ENCODE measurements at regions not wholly inside any gene's neighbourhood (a gene's known extent, or its start where the extent isn't known, plus 50 kb on each side); places are given as distances from the start of the nearest gene placed in this dataset.

DNA sequence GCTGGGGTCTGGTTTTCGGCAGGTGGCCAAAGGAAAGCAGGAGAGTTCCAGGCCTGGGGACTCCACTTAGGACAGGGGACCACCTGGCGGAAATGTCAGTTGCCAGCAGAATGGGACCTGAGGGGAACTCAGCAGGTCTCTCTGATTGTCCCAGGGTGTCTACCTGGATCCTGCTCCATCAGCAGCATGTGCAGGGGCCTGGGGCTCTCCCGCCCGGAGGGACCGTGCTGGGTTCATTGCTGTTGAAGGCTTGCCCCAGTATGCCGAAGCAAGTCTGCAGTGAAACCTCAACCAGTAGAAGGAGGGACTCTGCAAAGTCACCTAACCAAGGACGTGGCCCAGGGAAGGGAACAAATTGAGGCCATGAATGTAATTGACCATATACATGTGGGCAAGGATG lies 506.5 kb upstream of the MKI67 start:
- in situ Hi-C loops (cut with MboI; ENCODE audit: low sequenced_read_pairs) = no loop called here

- in situ Hi-C loops (cut with MboI; ENCODE audit: low sequenced_read_pairs) = no loop called here
Observed at GRCh38 chr10:128633864-128634540, 507.8 kb upstream of the MKI67 start.

DNA sequence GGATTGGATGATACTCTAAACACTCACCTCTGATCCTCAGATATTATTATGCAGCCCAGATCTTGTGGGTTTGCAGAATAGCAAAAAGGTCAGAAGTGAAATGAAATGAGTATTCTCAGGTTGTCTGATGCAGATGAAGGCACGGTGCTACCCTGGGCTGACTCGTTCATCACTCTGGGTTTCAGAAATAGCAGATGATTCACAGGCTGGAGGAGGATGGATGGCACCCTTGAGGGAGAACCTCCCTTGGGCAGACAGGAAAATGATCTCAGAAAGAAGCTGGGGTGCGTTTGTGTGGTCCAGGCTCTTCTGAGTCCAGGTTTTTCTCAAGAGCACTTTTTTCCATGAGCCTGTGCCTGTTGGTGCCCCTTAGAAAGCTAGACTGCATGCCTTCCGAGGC lies 515.8 kb upstream of the MKI67 start:
- in situ Hi-C loops (cut with MboI; ENCODE audit: low sequenced_read_pairs) = no loop called here

DNA sequence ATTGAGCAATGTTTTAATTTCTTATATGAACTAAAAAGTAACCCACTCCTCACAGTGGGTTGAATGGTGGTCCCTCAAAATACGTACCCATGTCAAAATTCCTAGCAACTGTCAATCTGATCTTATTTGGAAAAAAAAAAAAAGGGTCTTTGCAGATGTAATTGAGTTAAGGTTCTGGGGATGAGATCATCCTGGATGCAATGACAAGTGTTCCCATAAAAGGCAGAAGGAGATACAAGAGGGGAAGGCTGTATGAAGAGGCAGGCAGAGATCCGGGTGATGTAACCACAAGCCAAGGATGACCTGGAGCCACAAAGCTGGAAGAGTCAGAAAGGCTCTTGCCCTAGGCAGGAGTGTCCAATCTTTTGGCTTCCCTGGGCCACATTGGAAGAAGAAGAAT lies 516.3 kb upstream of the MKI67 start:
- in situ Hi-C loops (cut with MboI; ENCODE audit: low sequenced_read_pairs) = no loop called here

- in situ Hi-C loops (cut with MboI; ENCODE audit: low sequenced_read_pairs) = no loop called here
Observed at GRCh38 chr10:128643658-128644057, 517.4 kb upstream of the MKI67 start.

GRCh38 chr10:128645486-128645885 lies 519.3 kb upstream of the MKI67 start:
- in situ Hi-C loops (cut with MboI; ENCODE audit: low sequenced_read_pairs) = no loop called here

DNA sequence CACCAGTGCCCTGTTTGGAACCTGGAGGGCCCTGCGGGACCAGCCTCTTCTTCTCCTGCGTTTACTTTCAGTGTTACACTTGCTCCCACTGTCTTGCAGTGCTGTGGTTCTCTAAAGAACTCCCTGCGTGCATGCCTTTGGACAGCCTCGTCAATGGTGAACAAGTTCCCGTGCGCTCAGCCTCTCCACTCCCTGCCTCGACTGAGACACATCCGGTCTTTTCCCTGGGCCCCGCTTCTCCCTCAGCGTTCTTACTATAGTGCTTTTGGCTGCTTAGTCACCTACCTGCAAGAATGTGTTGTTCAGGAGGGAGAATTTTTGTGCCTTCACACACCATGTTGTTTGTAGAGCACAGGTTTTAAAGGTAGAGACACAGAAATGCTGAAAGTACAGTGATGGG lies 520.7 kb upstream of the MKI67 start:
- in situ Hi-C loops (cut with MboI; ENCODE audit: low sequenced_read_pairs) = no loop called here

DNA sequence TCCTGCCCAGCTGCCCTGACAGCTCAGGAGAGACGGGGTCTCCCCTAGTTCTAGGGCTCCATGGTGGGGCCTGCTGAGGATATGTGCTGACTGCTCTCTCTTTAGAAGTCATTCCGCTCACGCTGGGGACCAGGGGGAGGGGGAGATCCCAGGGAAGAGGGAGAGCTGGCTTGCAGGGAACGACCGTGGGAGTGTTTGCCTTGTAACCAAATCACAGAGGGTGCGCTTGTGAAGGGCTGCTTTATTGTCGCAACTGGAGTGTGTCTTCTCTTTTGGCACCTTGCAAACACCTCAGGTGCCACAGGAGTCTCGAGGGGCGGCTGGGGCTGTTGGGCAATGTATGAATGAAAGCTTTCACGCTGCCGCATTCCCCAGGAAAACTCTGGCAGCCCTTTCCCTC lies 531.3 kb upstream of the MKI67 start:
- in situ Hi-C loops (cut with MboI; ENCODE audit: low sequenced_read_pairs) = no loop called here

- in situ Hi-C loops (cut with MboI; ENCODE audit: low sequenced_read_pairs) = no loop called here
Observed at GRCh38 chr10:128660726-128661125, 534.5 kb upstream of the MKI67 start.

GRCh38 chr10:128661404-128662197 lies 535.4 kb upstream of the MKI67 start:
- in situ Hi-C loops (cut with MboI; ENCODE audit: low sequenced_read_pairs) = no loop called here

- in situ Hi-C loops (cut with MboI; ENCODE audit: low sequenced_read_pairs) = no loop called here
Observed at GRCh38 chr10:128662520-128662919, 536.3 kb upstream of the MKI67 start.

DNA sequence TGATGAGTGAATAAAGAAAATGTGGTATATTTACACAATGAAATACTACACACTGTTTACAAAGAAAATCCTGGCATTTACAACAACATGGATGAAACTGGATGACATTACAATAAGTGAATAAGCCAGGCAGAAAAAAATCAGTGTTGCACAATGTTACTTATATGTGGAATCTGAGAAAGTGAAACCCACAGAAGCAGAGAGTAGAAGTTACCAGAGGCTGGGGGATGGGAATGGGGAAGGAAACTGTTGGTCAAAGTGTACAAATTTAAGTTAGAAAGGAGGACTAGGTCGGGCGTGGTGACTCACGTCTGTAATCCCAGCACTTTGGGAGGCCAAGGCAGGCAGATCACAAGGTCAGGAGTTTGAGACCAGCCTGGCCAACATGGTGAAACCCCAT lies 538.5 kb upstream of the MKI67 start:
- in situ Hi-C loops (cut with MboI; ENCODE audit: low sequenced_read_pairs) = no loop called here

- in situ Hi-C loops (cut with MboI; ENCODE audit: low sequenced_read_pairs) = no loop called here
Observed at GRCh38 chr10:128675405-128675804, 549.2 kb upstream of the MKI67 start.

DNA sequence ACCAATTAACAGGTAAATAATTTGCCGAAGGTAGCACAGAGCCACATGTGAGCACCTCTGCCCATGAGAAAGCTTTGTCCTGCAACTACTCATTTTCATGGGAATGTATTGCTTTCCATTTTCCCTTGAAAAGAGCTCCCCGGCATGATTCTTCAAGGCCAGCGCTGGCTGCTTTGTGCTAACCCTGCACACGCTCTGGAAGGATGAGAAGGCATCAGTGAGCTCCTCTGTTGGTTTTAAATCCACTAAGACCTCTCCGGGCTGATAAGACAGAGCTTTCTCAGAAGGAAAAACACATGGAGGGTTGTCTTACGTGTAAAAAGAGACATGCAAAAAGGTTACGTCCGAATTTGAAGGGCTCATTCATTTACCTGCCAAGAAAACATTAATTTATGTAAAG lies 553.9 kb upstream of the MKI67 start:
- in situ Hi-C loops (cut with MboI; ENCODE audit: low sequenced_read_pairs) = no loop called here

DNA sequence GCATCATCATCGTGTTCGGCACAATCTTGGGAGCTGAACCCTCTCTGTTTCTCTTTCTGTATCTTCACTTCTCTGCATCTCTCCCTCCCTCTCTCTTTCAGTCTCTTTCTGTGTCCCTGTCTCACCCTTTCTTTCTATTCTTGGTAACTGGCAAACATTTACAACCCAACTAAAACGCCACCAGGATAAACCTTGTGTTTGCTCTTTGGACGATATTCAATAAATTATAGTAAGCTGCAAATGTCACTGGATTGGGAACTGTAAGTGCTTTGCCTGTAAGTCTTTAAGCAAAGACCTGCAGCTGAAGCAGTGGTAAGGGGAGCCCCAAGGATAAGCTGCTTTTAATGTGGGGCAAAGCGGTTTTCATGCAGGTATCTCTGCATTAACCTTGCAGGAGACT lies 558.0 kb upstream of the MKI67 start:
- in situ Hi-C loops (cut with MboI; ENCODE audit: low sequenced_read_pairs) = no loop called here

- in situ Hi-C loops (cut with MboI; ENCODE audit: low sequenced_read_pairs) = no loop called here
Observed at GRCh38 chr10:128686630-128687278, 560.5 kb upstream of the MKI67 start.

DNA sequence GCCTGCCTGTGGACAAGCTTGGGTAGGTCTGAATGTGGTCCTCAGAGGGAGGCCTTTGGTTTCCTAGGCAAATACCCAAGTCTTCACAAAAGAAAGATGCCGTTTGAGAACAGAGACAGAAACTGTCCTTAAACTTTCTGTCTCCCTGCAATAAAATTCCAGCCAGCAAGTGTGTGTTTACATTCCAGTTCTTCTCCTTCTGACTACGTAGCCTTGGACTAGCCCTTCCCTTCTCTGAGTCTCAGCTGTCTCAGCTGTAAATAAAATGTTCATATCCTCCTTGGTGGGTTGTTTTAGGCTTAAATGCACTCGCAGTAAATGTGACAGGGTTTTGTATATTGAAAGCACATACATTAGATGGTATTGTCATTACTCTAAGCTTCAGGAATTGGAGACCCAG lies 561.2 kb upstream of the MKI67 start:
- in situ Hi-C loops (cut with MboI; ENCODE audit: low sequenced_read_pairs) = no loop called here

DNA sequence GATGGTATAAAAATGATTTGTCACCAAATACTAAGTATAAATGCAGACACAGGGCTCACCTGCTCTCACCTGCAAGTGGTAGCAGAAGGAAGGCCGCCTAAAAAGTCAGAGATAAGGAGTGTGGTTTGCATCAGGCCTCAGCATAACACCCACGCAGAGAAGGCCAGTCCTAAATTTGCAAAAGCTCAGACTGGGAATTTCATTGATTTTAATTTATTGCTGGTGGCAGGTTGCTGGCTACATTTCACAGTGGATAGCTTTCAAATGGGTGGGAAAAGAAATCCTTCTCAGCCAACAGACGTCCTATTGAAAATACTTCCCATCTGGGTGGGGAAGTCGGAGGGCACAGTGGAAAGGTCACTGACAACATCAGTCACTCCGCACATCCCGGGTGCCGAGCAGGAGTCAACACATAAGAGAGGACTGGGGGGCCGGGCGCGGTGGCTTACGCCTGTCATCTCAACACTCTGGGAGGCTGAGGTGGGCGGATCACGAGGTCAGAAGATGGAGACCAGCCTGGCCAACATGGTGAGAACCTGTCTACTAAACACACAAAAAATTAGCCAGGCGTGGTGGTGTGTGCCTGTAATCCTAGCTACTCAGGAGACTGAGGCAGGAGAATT lies 561.8 kb upstream of the MKI67 start:
- in situ Hi-C loops (cut with MboI; ENCODE audit: low sequenced_read_pairs) = no loop called here

DNA sequence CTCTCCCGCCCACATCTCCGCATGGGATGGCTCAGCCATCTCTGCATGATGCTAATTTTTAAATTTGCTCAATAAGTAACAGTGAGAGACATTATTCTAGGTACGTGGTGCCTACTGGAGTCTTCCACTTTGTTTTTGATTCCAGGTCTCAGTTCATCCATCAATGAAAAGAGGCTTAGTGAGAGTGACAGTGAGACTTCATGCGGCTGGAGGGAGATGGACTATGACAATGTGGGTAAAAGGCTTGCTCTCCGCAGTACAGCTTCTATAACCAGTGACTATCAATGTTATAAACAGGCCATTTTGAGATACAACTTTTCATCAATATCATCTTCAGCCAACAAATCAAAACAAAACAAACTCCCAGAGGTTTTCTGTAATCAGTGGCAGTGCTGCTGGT lies 563.4 kb upstream of the MKI67 start:
- in situ Hi-C loops (cut with MboI; ENCODE audit: low sequenced_read_pairs) = no loop called here

DNA sequence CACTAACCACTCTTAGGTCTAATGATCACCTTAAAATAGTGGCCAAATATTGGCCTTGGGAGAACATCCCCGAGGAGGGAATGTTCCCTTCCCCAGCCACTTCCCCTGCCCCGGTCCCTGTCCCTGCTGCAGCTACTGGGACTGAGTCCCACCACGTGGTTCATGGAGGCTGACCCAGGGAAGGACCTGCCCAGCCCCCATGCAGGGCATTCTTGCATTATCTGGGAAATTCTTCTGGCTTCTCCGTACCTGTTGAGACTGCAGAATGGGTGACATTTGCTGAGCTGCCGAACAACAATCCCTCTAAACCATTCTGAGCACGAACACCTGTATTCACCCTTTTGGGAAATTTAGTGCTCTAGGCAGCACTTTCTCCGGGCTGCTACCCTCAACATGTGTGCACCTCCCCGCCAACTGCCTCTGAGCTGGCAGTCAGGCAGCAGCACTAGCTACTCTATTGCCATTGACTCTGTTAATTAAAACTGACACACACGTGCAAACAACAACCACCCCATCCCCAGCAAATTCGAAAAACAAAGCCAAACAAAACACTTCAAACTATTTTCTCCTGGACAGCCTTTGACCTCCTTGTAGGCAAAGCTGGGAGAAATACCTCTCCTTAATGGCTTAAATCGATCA lies 567.4 kb upstream of the MKI67 start:
- in situ Hi-C loops (cut with MboI; ENCODE audit: low sequenced_read_pairs) = no loop called here

DNA sequence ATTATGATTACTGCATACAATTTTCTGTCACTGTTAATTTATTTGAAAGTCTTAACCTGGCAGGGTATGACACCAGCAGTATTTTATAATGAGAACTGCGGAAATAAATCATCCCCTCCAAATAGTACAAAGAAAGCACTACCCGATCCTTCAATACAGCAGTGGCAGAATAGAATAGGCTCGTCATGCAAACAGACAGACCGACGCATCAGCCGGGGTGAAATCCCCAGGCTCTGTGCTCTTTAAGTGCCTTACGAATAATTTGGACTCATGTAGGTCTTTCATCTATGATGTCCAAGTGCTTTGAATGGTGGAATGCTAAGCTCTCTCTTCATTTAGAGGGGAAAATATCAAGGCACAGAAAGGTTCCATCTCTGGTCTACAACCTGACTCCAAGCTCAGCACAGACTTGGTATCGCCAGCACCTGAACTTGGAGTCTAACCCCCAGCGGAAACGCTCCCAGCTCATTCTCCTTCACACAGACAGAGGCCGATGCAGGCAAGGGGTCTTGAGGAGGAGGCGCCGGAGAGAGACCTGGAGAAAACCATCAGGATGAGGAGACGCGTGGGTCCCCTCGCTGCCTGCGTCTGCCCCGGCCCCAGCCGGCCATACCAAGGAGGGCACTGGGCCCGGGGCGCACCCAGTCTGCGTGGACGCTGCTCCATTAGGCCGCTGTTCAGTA lies 568.1 kb upstream of the MKI67 start:
- in situ Hi-C loops (cut with MboI; ENCODE audit: low sequenced_read_pairs) = no loop called here
